ENCODE measurements at regions not wholly inside any gene's neighbourhood (a gene's known extent, or its start where the extent isn't known, plus 50 kb on each side); places are given as distances from the start of the nearest gene placed in this dataset.
"Not testable (repeated sequence)": the region's sequence is repeated elsewhere in the genome, so short reads cannot be mapped to it uniquely, and the experiment has no call there.

- Histone ChIP-seq H3K9ac (ENCODE audit: low read length) (no peak overlapping the region), H3K27me3 (ENCODE audit: low read length) (0 out of 2 replicates have a peak, but pooled peaks cover 5% of the 10 kb centered on the region), H3K36me3 (ENCODE audit: low read depth, low read length) (no peaks in the 10 kb centered on the region), H3K4me1 (ENCODE audit: insufficient read depth, low read length) (peaks cover 15% of the 10 kb centered on the region), H2AFZ (ENCODE audit: low read length) (no peak overlapping the region), H3K9me3 (ENCODE audit: low read length) (no peaks in the 10 kb centered on the region), H3K9me2 (replicated peaks; ENCODE audit: low read length) (no peaks in the 10 kb centered on the region), H3K4me2 (ENCODE audit: low read length) (no peak overlapping the region), H3K27ac (ENCODE audit: low read length) (no peak overlapping the region), H3F3A (ENCODE audit: low read length, unreplicated experiment) (no peaks in the 10 kb centered on the region), H3K4me3 (ENCODE audit: low read length) (no peak overlapping the region), H3K79me2 (ENCODE audit: low read length) (no peaks in the 10 kb centered on the region), H4K20me1 (ENCODE audit: low read length) (0 out of 2 replicates have a peak, but pooled peaks cover 4% of the 10 kb centered on the region)
- ChIA-PET POLR2A (ENCODE audit: unreplicated experiment) (no interaction called here), CTCF (no interaction called here)
- ATAC-seq (no peak), DNase-seq (no peak)
- TF ChIP-seq EZH2phosphoT487 (IDR thresholded peaks at IDR 0.05; ENCODE audit: borderline replicate concordance, low read length) (no peak), EZH2 (IDR thresholded peaks at IDR 0.05; ENCODE audit: low read length, unreplicated experiment) (no peak)
- TF ChIP-seq, protein P1, sequence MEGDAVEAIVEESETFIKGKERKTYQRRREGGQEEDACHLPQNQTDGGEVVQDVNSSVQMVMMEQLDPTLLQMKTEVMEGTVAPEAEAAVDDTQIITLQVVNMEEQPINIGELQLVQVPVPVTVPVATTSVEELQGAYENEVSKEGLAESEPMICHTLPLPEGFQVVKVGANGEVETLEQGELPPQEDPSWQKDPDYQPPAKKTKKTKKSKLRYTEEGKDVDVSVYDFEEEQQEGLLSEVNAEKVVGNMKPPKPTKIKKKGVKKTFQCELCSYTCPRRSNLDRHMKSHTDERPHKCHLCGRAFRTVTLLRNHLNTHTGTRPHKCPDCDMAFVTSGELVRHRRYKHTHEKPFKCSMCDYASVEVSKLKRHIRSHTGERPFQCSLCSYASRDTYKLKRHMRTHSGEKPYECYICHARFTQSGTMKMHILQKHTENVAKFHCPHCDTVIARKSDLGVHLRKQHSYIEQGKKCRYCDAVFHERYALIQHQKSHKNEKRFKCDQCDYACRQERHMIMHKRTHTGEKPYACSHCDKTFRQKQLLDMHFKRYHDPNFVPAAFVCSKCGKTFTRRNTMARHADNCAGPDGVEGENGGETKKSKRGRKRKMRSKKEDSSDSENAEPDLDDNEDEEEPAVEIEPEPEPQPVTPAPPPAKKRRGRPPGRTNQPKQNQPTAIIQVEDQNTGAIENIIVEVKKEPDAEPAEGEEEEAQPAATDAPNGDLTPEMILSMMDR (conservative IDR thresholded peaks at IDR 0.05; ENCODE audit: low read depth, low read length) = no peak
- intact Hi-C loops (cut with micrococcal nuclease) = no loop called here
- no TSS peak for BruUV-seq (replicated peaks)
Observed at GRCh38 chr12:116661341-116661740, 76.5 kb downstream of the SPRING1 start.

DNA sequence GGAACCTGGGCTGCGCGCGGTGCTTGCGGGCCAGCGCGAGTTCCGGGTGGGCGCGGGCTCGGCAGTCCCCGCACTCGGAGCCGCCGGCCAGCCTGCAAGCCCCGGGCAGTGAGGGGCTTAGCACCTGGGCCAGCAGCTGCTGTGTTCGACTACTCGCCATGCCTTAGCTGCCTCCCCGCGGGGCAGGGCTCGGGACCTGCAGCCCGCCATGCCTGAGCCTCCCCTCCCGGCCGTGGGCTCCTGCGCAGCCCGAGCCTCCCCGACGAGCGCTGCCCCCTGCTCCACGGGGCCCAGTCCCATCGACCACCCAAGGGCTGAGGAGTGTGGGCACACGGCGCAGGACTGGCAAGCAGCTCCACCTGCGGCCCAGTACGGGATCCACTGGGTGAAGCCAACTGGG lies 77.1 kb downstream of the SPRING1 start:
- H3K79me2 ChIP-seq (ENCODE audit: low read length); H3K4me3 ChIP-seq (ENCODE audit: low read length); H3K36me3 ChIP-seq (ENCODE audit: low read depth, low read length); H3K27ac ChIP-seq (ENCODE audit: low read length); H3K27me3 ChIP-seq (ENCODE audit: low read length); H3K9ac ChIP-seq (ENCODE audit: low read length); H4K20me1 ChIP-seq (ENCODE audit: low read length); POLR2A ChIA-PET (ENCODE audit: unreplicated experiment); H3K4me2 ChIP-seq (ENCODE audit: low read length); BruUV-seq (replicated peaks); H3K9me2 ChIP-seq (replicated peaks; ENCODE audit: low read length); H3F3A ChIP-seq (ENCODE audit: low read length, unreplicated experiment); DNase-seq; H2AFZ ChIP-seq (ENCODE audit: low read length); ATAC-seq; intact Hi-C loops (cut with micrococcal nuclease); H3K9me3 ChIP-seq (ENCODE audit: low read length): not testable (repeated sequence)
- CTCF ChIA-PET = interaction anchor here (0.6 kb wide), 1 partner anchor 69 kb away, joined by 3 read pairs; no protein-coding TSS in a partner anchor
- peaks cover 15% of the 10 kb centered on the region for H3K4me1 ChIP-seq (ENCODE audit: insufficient read depth, low read length)

- Histone ChIP-seq H3K9ac (ENCODE audit: low read length) (no peak overlapping the region), H3K4me2 (ENCODE audit: low read length) (peak overlapping the region; percentile 16; the same call in 1 of the 2 replicates), H3K27me3 (ENCODE audit: low read length) (0 out of 2 replicates have a peak, but pooled peaks cover 5% of the 10 kb centered on the region), H3F3A (ENCODE audit: low read length, unreplicated experiment) (no peaks in the 10 kb centered on the region), H3K79me2 (ENCODE audit: low read length) (no peaks in the 10 kb centered on the region), H3K4me3 (ENCODE audit: low read length) (no peak overlapping the region), H3K9me3 (ENCODE audit: low read length) (no peaks in the 10 kb centered on the region), H3K27ac (ENCODE audit: low read length) (no peak overlapping the region), H4K20me1 (ENCODE audit: low read length) (0 out of 2 replicates have a peak, but pooled peaks cover 4% of the 10 kb centered on the region), H2AFZ (ENCODE audit: low read length) (no peak overlapping the region), H3K4me1 (ENCODE audit: insufficient read depth, low read length) (peaks cover 15% of the 10 kb centered on the region), H3K9me2 (replicated peaks; ENCODE audit: low read length) (no peaks in the 10 kb centered on the region), H3K36me3 (ENCODE audit: low read depth, low read length) (no peaks in the 10 kb centered on the region)
- CTCF ChIA-PET = no interaction called here
- no TSS peak for BruUV-seq (replicated peaks)
- ATAC-seq = peak; percentile 69
- TF ChIP-seq, protein P1 (conservative IDR thresholded peaks at IDR 0.05; ENCODE audit: low read depth, low read length) = no peak
- TF ChIP-seq EZH2 (IDR thresholded peaks at IDR 0.05; ENCODE audit: low read length, unreplicated experiment) (no peak), EZH2phosphoT487 (IDR thresholded peaks at IDR 0.05; ENCODE audit: borderline replicate concordance, low read length) (no peak)
- POLR2A ChIA-PET (ENCODE audit: unreplicated experiment) = no interaction called here
- peak; percentile 92 for DNase-seq
- intact Hi-C loops (cut with micrococcal nuclease) = no loop called here
Observed at GRCh38 chr12:116659771-116660481, 77.9 kb downstream of the SPRING1 start.

Measured in PC-3 (cell line).